ENCODE measurements at regions not wholly inside any gene's neighbourhood (a gene's known extent, or its start where the extent isn't known, plus 50 kb on each side); places are given as distances from the start of the nearest gene placed in this dataset.

DNA sequence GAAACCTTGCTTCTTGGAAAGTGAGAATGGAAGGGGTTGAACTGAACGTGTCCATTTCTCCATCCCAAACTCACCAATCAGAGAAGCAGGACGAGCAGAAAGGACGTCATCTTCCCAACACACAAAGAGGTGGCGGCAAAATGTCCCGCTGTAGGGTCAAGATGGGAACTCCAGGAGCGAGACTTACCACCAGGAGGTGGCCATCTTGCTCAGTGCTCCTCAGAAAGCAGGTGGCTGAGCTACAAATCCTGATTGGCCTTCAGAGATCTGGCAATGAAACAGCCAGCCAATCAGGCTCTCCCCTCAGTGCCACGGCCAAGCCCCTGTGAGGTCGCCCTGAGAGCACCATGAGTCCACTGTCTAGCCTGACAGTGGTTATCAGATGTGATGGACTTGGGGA lies 259.0 kb downstream of the NDUFS4 start:
- no peaks in the 10 kb centered on the region for H3K4me1 ChIP-seq (ENCODE audit: control insufficient read depth, extremely low read depth, insufficient read depth, low read length)
- dilution Hi-C loops (cut with MboI; ENCODE audit: extremely low pct_ligation_motif_present, low sequenced_read_pairs) = no loop called here
- CTCF ChIA-PET = no interaction called here
- no peaks in the 10 kb centered on the region for H3K9me1 ChIP-seq (replicated peaks; ENCODE audit: control insufficient read depth, extremely low read depth, insufficient read depth, low read length)
- TF ChIP-seq EZH2 (IDR thresholded peaks at IDR 0.05; ENCODE audit: borderline replicate concordance, low read depth, low read length, severe bottlenecking) (no peak), POLR2A (IDR thresholded peaks at IDR 0.05; ENCODE audit: low read depth, low read length) (no peak), JUN (IDR thresholded peaks at IDR 0.05; ENCODE audit: borderline replicate concordance, insufficient read depth, insufficient read length, low read depth) (no peak), MYC (IDR thresholded peaks at IDR 0.05; ENCODE audit: low read depth, low read length) (no peak), POLR2AphosphoS5 (IDR thresholded peaks at IDR 0.05; ENCODE audit: insufficient read depth, low read depth, low read length) (no peak), FOS (IDR thresholded peaks at IDR 0.05; ENCODE audit: borderline replicate concordance, insufficient read depth, low read length) (no peak), GATA2 (IDR thresholded peaks at IDR 0.05; ENCODE audit: insufficient read depth, insufficient read length, low read depth, low read length) (no peak)
- TF ChIP-seq, protein P1, sequence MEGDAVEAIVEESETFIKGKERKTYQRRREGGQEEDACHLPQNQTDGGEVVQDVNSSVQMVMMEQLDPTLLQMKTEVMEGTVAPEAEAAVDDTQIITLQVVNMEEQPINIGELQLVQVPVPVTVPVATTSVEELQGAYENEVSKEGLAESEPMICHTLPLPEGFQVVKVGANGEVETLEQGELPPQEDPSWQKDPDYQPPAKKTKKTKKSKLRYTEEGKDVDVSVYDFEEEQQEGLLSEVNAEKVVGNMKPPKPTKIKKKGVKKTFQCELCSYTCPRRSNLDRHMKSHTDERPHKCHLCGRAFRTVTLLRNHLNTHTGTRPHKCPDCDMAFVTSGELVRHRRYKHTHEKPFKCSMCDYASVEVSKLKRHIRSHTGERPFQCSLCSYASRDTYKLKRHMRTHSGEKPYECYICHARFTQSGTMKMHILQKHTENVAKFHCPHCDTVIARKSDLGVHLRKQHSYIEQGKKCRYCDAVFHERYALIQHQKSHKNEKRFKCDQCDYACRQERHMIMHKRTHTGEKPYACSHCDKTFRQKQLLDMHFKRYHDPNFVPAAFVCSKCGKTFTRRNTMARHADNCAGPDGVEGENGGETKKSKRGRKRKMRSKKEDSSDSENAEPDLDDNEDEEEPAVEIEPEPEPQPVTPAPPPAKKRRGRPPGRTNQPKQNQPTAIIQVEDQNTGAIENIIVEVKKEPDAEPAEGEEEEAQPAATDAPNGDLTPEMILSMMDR (IDR thresholded peaks at IDR 0.05; ENCODE audit: extremely low read depth in 1 of 2, insufficient read depth in 1 of 2, low read depth in 1 of 2, low read length in 2 of 2) = no peak
- TF ChIP-seq, protein P2, sequence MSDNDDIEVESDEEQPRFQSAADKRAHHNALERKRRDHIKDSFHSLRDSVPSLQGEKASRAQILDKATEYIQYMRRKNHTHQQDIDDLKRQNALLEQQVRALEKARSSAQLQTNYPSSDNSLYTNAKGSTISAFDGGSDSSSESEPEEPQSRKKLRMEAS (IDR thresholded peaks at IDR 0.05; ENCODE audit: insufficient read depth, insufficient read length) = no peak
- BruUV-seq (replicated peaks) = no TSS peak
- H3K9me3 ChIP-seq (replicated peaks; ENCODE audit: control insufficient read depth, insufficient read depth, low read length) = no peaks in the 10 kb centered on the region
- H3K4me2 ChIP-seq (ENCODE audit: insufficient read depth, low read length) = no peak overlapping the region
- no peaks in the 10 kb centered on the region for H4K20me1 ChIP-seq (replicated peaks; ENCODE audit: control insufficient read depth, extremely low read depth, insufficient read depth, low read length)
- POLR2A ChIA-PET = no interaction called here
- H2AFZ ChIP-seq (ENCODE audit: low read depth, low read length) = no peak overlapping the region
- H3K79me2 ChIP-seq (ENCODE audit: control insufficient read depth, insufficient read depth, low read length) = no peaks in the 10 kb centered on the region
- H3K4me3 ChIP-seq (replicated peaks in 1 of 3; ENCODE audit: insufficient read depth in 1 of 3, low read depth in 1 of 3, low read length in 3 of 3) = no peak overlapping the region
- no peak overlapping the region for H3K27ac ChIP-seq (ENCODE audit: insufficient read depth, low read depth, low read length)
- intact Hi-C loops (cut with micrococcal nuclease) = no loop called here
- H3K36me3 ChIP-seq (ENCODE audit: control insufficient read depth in 2 of 2, extremely low read depth in 1 of 2, insufficient read depth in 2 of 2, low read length in 2 of 2) = no peaks in the 10 kb centered on the region
- H3K9ac ChIP-seq (replicated peaks; ENCODE audit: extremely low read depth, insufficient read depth, low read length) = no peak overlapping the region
- FAIRE-seq = peak; percentile 15
- no peak for DNase-seq (ENCODE audit: low read depth, low spot score)
- peaks cover 0 to 5% of the 10 kb centered on the region in 2 experiments for H3K27me3 ChIP-seq (ENCODE audit: control insufficient read depth in 2 of 2, insufficient read depth in 2 of 2, low read length in 2 of 2)
